ENCODE measurements at regions not wholly inside any gene's neighbourhood (a gene's known extent, or its start where the extent isn't known, plus 50 kb on each side); places are given as distances from the start of the nearest gene placed in this dataset.

DNA sequence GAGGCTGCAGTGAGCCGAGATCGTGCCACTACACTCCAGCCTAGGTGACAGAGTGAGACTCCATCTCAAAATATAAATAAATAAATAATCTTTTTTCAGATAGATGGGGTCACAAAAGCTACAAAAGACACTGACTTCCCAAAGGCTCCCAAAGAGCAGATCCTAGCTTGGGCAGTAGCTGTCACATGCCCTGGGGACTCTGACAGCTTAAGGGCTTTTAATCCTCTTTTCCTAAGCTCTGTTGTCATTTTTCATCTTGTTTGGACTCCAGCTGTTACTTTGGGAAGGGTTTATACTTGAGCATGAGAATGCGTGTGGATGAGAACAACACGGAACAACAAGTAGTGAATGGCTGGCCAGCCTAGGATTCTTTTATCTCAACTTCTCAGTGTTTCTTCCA, 231.7 kb downstream of the MZT1 start:
- in situ Hi-C loops (cut with MboI; ENCODE audit: low pct_unique_long_range_greater_than_20kb, low sequenced_read_pairs, unreplicated experiment) = no loop called here
- TF ChIP-seq, protein P1, sequence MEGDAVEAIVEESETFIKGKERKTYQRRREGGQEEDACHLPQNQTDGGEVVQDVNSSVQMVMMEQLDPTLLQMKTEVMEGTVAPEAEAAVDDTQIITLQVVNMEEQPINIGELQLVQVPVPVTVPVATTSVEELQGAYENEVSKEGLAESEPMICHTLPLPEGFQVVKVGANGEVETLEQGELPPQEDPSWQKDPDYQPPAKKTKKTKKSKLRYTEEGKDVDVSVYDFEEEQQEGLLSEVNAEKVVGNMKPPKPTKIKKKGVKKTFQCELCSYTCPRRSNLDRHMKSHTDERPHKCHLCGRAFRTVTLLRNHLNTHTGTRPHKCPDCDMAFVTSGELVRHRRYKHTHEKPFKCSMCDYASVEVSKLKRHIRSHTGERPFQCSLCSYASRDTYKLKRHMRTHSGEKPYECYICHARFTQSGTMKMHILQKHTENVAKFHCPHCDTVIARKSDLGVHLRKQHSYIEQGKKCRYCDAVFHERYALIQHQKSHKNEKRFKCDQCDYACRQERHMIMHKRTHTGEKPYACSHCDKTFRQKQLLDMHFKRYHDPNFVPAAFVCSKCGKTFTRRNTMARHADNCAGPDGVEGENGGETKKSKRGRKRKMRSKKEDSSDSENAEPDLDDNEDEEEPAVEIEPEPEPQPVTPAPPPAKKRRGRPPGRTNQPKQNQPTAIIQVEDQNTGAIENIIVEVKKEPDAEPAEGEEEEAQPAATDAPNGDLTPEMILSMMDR (IDR thresholded peaks at IDR 0.05; ENCODE audit: extremely low read depth, insufficient read depth, missing control alignments) = no peak
- DNase-seq (ENCODE audit: low spot score) = no peak

DNA sequence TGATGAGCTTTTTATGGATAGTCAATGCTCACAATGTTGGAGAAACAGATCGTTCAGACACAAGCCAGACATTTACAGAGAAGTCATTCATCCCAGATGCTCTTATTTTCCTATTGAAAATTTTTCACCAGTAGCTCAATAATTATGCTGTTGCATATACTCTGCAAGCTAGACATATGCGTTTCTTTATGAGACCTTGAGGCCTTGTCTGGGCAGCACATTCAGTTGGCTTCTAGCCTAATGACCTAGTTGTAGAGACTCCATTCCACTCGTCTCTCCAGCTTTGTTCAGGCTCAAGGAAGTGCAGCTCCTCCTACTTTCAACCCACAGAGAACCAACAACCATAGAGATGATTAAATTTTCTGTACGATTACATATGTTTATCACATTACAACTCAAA, 237.7 kb downstream of the MZT1 start:
- DNase-seq (ENCODE audit: low spot score) = no peak
- TF ChIP-seq, protein P1 (IDR thresholded peaks at IDR 0.05; ENCODE audit: extremely low read depth, insufficient read depth, missing control alignments) = no peak
- in situ Hi-C loops (cut with MboI; ENCODE audit: low pct_unique_long_range_greater_than_20kb, low sequenced_read_pairs, unreplicated experiment) = no loop called here

DNA sequence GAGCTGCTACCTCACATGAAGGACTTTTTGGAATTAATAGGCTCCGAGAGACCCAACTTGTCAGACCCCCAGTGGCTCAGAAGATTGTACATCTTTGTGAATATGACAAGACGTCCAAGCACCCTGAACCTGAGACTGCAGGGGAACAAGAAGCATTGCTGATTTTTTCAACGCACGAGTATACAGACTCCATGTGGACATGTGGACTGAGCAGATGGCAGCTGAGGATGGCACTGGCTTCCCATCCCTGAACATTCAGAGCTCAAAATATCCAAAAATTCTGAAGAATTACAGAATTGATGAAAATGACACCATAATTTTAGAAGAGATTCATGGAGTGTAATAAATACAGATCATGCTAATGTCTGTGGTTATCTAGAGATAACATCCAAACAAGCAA, 254.1 kb downstream of the MZT1 start:
- no peak for DNase-seq (ENCODE audit: low spot score)
- TF ChIP-seq, protein P1 (IDR thresholded peaks at IDR 0.05; ENCODE audit: extremely low read depth, insufficient read depth, missing control alignments) = no peak
- in situ Hi-C loops (cut with MboI; ENCODE audit: low pct_unique_long_range_greater_than_20kb, low sequenced_read_pairs, unreplicated experiment) = no loop called here

DNA sequence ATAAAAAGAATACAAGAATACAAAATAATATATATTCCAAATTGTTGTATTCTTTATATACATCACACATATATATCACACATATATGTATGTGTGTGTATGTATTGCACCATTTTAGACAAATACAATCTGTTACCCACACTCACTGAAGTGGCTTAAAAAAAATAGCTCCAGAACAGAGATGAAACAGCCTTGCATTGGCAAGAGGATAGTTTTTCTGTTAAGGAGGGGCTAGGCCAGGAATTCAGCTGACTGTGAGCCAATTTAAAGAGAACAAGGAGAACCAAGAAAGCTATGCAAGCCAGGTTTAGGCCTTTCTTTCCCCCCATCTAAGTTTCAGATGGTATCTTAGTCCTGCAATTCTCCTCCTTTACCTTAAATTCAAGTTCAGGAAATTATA, 257.5 kb downstream of the MZT1 start:
- TF ChIP-seq, protein P1 (IDR thresholded peaks at IDR 0.05; ENCODE audit: extremely low read depth, insufficient read depth, missing control alignments) = no peak
- in situ Hi-C loops (cut with MboI; ENCODE audit: low pct_unique_long_range_greater_than_20kb, low sequenced_read_pairs, unreplicated experiment) = no loop called here

DNA sequence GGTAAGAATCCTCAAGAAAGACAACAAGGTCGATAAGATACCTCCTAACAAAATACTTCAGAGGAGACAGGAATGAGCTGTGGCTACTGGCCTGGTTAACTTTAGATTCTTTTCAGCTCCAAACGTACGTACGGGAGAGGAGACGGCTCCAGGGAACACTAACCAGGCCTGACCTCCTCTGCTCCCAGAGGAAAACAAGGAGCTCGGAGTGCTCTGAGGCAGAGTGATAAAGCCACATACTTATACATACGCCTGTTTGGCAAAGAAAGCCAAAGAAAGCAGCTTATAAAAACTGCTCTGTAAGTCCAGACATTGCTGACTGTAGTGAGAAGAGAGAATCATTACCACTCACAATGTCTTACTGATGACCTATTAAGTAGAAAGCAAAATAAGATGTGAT, 263.9 kb downstream of the MZT1 start:
- TF ChIP-seq, protein P1 (IDR thresholded peaks at IDR 0.05; ENCODE audit: extremely low read depth, insufficient read depth, missing control alignments) = no peak
- in situ Hi-C loops (cut with MboI; ENCODE audit: low pct_unique_long_range_greater_than_20kb, low sequenced_read_pairs, unreplicated experiment) = no loop called here

More for the DNA sequence above, 257.5 kb downstream of the MZT1 start:
- no peak for DNase-seq (ENCODE audit: low spot score)

DNA sequence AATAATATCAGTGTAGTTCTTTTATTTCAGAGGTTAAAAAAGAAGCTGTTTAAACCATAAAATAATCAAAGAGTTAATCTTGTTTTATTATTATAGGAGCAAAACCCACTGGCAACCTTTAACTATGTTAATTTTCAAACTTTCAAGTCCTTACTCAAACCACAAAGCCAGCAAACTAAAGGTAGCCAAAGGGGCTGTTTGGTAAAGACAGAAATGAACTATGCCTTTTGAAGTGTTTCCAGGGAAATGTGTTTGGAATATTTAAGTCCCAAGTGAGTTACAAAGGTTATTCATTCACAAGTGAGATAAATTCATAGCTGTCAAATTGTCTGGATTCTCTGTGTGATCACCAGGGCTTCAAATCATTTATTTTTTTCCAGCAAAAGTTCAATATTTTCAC, 264.7 kb downstream of the MZT1 start:
- in situ Hi-C loops (cut with MboI; ENCODE audit: low pct_unique_long_range_greater_than_20kb, low sequenced_read_pairs, unreplicated experiment) = no loop called here
- DNase-seq (ENCODE audit: low spot score) = no peak
- TF ChIP-seq, protein P1 (IDR thresholded peaks at IDR 0.05; ENCODE audit: extremely low read depth, insufficient read depth, missing control alignments) = no peak

More for the DNA sequence above, 263.9 kb downstream of the MZT1 start:
- DNase-seq (ENCODE audit: low spot score) = no peak

DNA sequence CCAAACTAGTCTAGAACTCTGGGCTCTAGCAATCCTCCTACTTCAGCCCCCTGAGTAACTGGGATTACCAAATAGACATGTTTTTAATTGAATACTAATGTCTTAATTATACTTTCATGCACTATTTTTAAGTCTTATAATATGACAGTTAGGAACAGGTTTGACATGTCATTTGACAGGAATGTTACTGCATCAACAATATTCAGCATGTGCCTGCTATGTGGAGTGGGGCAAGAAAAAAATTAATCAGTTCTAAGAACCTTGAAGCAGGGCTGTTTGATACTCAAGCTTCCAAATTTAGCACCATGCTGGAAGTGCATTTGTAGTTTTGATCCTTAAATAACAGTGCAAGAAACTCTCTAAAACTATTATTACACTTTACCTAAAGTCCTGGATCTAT, 265.3 kb downstream of the MZT1 start:
- no peak for DNase-seq (ENCODE audit: low spot score)
- TF ChIP-seq, protein P1 (IDR thresholded peaks at IDR 0.05; ENCODE audit: extremely low read depth, insufficient read depth, missing control alignments) = no peak
- in situ Hi-C loops (cut with MboI; ENCODE audit: low pct_unique_long_range_greater_than_20kb, low sequenced_read_pairs, unreplicated experiment) = no loop called here
